Mucosa of descending colon (tissue), 3 donors: ENCODE measurements at regions not wholly inside any gene's neighbourhood (a gene's known extent, or its start where the extent isn't known, plus 50 kb on each side); places are given as distances from the start of the nearest gene placed in this dataset. TPM values are rescaled to one million over a fixed set of nuclear protein-coding genes. Genes with fewer than 3 reads are reported as not detected.
A peak's percentile ranks its signal among the peaks of the same experiment; 100 is the strongest.
"Not testable (repeated sequence)": the region's sequence is repeated elsewhere in the genome, so short reads cannot be mapped to it uniquely, and the experiment has no call there.

Experiments used
- ATAC-seq: fragments of 200-7000 bp; cut with Tn5 transposase; one replicate; pipeline ENCODE4 v1.9.1; 2020; ENCODE audit warnings: mild to moderate bottlenecking, moderate library complexity
- DNase-seq, 3 donors: peaks; one replicate each; pipeline ENCODE4 v3.0.0-alpha.2; 2020
- H3K36me3 ChIP-seq: fragments of 200-600 bp; one replicate; pipeline ENCODE4 v1.8.0; 2021; ENCODE audit warnings: low read depth, mild to moderate bottlenecking
- H3K4me1 ChIP-seq: fragments of 200-600 bp; one replicate; pipeline ENCODE4 v1.8.0; 2021; ENCODE audit warnings: low read depth, mild to moderate bottlenecking
- H3K4me3 ChIP-seq: fragments of 200-600 bp; one replicate; pipeline ENCODE4 v1.8.0; 2021; ENCODE audit warnings: mild to moderate bottlenecking
- H3K9me3 ChIP-seq: fragments of 200-600 bp; one replicate; pipeline ENCODE4 v1.8.0; 2021; ENCODE audit warnings: mild to moderate bottlenecking
- intact Hi-C, 2 donors: fragments of 100-400 bp; cut with DNase I in 1 of 2; cut with micrococcal nuclease in 1 of 2; formaldehyde crosslinking; loops; one replicate each; pipeline versions ENCODE4 v1.11.0 to v1.11.1; 2022; cut with DNase I, micrococcal nuclease
- microRNA-seq: library from miRNA; unstranded; fragments of <30 nt; microRNA quantifications from one replicate; pipeline ENCODE4, GENCODE V29; 2019
- donor health status: DM: no; HTN: no; CAD: no; lungs with moderate emphysema.
- donor health status: DM: no; HTN: no; CAD: no.
- donor health status: DM: no; HTN: yes; CAD: no.

DNA sequence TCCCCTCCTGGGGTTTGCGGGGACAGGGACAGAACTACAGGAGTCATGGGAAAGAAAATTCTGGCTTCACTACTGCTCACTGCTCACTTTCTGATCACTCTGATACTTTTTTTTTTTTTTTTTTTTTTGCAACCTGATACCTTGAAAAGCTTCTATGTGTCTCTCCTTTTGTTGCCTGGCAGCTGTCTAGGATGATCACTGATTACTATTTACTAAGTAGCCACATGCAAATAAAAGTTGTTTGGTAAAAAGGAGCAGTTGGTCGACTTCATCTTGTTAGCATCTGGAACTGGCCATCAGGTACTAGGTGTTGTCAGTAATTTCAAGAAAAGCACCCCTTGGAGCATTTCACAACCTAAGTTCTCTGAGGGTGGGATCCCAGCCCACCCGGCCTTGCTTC is 74.9 kb upstream of the MTLN start:
- not testable (repeated sequence) for ATAC-seq, H3K4me3 ChIP-seq

DNA sequence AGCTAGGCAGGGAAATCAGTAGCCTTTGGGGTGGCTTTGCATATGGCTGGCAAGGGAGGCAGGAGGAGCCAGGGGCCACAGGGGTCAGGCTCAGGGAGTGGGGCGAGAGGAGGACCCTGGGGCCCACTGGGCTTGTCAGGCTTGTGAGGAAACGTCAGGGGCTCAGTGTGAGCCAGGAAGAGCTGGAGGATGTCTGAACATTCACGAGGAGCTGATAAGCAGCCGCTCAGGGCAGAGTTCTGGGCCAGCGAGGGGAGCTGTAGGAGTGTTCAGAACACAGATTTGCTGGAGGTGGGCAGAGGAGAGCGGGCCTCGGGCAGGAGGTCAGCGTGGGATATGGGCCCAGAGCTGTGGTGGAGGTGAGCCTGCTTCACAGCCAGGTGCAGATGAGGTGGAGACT is 72.7 kb upstream of the MTLN start:
- H3K4me1 ChIP-seq, H3K4me3 ChIP-seq, H3K9me3 ChIP-seq, intact Hi-C loops, DNase-seq, ATAC-seq, H3K36me3 ChIP-seq: not testable (repeated sequence)

More for the DNA sequence above, 74.9 kb upstream of the MTLN start:
- intact Hi-C loops, DNase-seq, H3K9me3 ChIP-seq, H3K4me1 ChIP-seq, H3K36me3 ChIP-seq: not testable (repeated sequence)

DNA sequence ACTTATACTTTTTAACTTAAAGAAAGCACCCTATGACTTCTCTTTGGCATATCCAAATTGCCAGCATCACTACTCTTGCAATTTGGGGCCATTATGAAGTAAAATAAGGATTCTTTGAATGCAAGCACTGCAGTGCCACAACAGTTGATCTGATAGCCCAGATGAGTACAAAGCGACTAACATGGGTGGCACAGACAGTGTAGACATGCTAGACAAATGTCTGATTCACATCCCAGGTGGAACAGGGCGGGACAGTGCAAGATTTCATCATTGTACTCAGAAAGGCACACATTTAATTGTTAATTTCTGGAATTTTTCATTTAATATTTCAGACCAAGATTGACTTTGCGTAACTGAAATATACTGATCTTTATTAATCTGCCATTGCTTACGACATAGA is 68.5 kb upstream of the MTLN start:
- ATAC-seq, H3K9me3 ChIP-seq, DNase-seq, intact Hi-C loops, H3K4me1 ChIP-seq, H3K36me3 ChIP-seq, H3K4me3 ChIP-seq: not testable (repeated sequence)

DNA sequence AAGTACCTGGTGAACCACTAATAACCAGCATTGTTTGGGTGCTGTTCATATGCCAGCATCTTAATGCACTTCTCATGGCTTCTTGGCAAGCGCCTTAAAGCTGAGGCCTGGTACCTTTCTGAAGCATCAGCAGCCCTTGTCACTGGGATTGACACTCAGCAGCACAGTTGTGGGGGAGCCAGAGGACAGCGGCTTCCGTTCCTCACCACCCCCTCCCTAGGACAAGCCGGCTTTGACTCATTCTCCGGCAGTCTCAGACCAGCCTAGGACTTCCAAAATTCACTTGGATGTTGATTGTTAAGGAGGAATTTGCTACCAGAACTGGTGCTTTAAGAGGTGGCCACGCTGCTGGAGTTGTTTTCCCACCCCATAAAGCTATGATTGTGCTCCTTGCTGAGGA is 64.7 kb upstream of the MTLN start:
- H3K36me3 ChIP-seq, intact Hi-C loops, H3K4me1 ChIP-seq, ATAC-seq, H3K9me3 ChIP-seq, H3K4me3 ChIP-seq, DNase-seq: not testable (repeated sequence)

DNA sequence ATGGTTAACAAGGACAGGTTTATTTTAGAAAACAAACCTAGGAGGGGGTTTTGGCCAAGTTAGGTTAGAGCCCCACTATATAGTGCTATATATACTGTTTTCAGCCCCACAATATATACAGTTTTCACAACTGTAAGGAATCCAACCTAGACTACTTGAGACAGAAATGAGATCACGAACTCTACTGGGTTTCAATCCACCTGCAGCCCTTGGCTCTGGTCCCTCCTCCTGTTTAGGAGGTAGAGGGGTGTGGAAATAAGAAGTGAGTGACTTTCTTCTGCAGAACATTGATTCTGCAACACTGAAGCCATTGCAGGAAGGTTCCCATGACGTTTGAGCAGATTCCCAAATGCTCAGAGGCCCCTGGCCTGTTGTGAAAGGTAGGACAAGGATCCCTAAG is 63.7 kb upstream of the MTLN start:
- ATAC-seq, DNase-seq, H3K4me3 ChIP-seq: not testable (repeated sequence)

DNA sequence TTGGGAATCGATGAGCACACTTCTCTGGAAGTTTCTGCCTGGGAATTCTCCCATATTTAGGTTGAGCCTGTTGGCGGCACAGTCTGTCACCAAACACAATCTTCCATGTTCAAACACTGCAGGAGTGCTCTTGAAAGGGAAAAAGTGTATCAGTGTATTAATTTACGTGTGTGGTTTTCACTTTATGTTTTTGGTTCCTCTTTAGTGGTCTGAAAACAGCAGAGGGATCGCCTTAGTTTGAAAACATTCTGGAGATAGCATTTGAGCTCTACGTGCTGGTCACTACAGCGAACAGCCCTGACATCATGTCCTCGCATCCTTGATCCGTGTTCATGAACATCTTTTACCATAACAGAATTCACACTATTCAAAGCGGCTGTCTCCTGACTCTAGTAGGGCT is 57.3 kb upstream of the MTLN start:
- intact Hi-C loops, H3K36me3 ChIP-seq, H3K4me1 ChIP-seq, ATAC-seq, H3K9me3 ChIP-seq, DNase-seq, H3K4me3 ChIP-seq: not testable (repeated sequence)

More for the DNA sequence above, 63.7 kb upstream of the MTLN start:
- H3K36me3 ChIP-seq, H3K4me1 ChIP-seq, H3K9me3 ChIP-seq, intact Hi-C loops: not testable (repeated sequence)

DNA sequence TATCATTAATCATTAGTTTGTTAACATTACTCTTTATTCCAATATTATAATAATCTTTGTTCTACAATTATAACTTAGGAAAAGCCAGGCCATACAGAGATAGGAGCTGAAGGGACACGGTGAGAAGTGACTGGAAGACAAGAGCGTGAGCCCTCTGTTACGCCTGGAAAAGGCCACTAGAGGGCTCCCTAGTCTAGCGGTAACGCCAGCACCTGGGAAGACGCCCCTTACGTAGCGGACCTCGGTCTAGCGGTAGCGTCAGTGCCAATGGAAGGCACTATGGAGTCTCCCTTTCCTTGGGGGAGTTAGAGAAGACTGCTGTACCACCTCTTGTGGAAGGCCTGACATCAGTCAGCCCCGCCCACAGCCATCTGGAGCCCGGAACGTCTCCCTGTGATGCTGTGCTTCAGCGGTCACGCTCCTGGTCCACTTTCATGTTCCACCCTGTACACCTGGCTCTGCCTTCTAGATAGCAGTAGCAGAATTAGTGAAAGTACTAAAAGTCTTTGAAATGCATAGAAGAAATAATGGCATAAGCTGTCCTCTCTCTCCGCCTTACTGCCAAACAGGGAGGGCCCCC is 55.6 kb upstream of the MTLN start:
- H3K36me3 ChIP-seq, H3K4me1 ChIP-seq, H3K9me3 ChIP-seq, intact Hi-C loops, H3K4me3 ChIP-seq: not testable (repeated sequence)
- peak in 1 of 3 donors; percentile 17 for DNase-seq
- peak; percentile 91 for ATAC-seq

DNA sequence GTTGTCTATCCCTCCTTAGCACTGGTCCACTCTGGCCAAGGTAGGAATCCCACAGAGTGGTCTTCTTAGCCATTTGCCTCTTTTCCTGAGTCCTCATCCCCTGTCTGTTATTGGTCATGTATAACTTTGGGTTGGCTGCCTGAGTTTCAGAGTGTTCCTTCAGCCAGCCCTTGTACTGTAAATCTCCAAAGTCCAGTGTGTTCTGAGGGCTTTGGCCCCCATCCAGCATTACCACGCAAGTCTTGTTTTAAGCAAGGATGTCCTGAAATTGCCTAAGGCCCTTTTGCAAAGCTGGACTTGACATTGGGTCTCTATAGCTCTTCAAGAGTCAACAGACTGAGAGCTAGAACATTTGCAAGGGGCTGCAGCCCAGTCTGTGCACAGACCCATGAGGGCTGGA is 52.5 kb upstream of the MTLN start:
- intact Hi-C loops, ATAC-seq, DNase-seq: not testable (repeated sequence)

DNA sequence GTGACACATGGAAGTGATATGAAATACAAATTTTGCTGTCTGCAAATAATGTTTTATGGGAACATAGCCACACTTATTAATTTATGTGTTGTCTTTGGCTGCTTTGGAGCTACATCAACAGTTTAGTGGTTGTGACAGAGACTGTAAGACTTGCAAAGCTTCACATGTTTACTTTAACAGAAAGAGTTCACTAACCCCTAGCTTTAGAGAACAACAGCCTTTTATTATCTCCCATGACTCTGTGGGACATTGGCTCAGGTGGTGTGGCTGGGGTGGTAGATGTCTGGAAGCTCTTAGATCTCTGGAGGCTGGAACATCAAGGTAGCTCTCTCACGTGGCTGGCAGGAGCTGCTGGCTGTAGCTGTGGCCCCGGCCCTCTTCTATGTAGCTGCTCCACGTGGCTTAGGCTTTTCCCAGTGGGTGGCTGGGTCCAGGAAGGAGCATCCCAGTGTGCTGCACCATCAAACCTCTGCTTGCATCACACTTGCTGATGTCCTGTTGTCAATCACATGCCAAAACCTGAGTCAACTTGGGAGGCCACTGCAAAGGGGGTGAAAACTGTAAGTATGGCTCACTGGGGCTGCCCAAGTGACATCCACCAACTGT is 51.8 kb upstream of the MTLN start:
- ATAC-seq, H3K4me3 ChIP-seq, intact Hi-C loops, H3K9me3 ChIP-seq, H3K36me3 ChIP-seq, H3K4me1 ChIP-seq, DNase-seq: not testable (repeated sequence)

More for the DNA sequence above, 52.5 kb upstream of the MTLN start:
- not testable (repeated sequence) for H3K36me3 ChIP-seq, H3K4me1 ChIP-seq, H3K4me3 ChIP-seq, H3K9me3 ChIP-seq

DNA sequence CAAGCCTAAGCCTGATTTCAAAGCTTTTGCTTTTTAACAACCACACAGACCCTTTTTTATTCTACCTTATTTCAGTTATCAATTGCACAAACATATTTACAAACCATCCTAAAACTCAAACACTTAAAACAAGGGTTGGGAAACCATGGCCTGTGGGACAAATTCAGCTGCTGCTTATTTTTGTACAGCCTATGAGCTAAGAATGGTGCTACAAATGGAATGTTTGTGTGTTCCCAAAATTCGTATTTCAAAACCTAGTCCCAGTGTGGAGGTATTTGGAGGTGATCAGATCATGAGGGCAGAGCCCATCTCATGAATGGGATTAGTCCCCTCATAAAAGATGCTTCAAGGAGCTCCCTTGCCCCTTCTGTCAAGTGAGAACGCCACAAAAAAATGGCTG is 51.1 kb upstream of the MTLN start:
- H3K4me3 ChIP-seq, H3K4me1 ChIP-seq, ATAC-seq, DNase-seq, H3K9me3 ChIP-seq, H3K36me3 ChIP-seq, intact Hi-C loops: not testable (repeated sequence)

Small RNAs in the stretch of these regions (microRNA-seq; reads per million reads assigned to microRNA genes)
- not detected for gene MIR4436B2
